ENCODE measurements at regions not wholly inside any gene's neighbourhood (a gene's known extent, or its start where the extent isn't known, plus 50 kb on each side); places are given as distances from the start of the nearest gene placed in this dataset.

DNA sequence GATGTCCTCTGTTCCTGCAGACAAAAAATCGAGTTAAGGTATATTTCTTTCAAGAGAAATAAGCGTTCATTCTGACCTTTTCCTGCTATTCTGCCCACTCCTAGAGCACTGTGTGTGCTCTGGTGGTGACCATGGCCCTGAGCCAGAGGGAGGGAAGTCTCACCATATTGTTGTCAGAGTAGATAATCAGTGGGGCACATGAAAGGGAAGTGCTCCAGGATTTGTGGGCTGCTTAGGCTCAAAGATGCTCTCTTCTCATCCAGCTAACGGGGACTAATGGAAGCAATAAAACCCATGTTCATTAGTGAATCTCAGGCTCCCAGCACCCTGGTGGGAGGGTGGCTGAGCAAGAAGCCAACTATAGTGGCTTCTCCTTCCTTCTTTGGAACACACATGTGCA lies 70.7 kb upstream of the EOMES start:
- intact Hi-C loops (cut with DNase I, micrococcal nuclease), result no loop called here
- no peak overlapping the region for H3K27ac ChIP-seq (ENCODE audit: low read depth in 1 of 2, low read length in 2 of 2)
- no peaks in the 10 kb centered on the region for H3K36me3 ChIP-seq (ENCODE audit: insufficient read depth, low read length)
- Mint-ChIP-seq H3K36me3 (ENCODE audit: low read depth) (no peaks in the 10 kb centered on the region), H3K27ac (no peak overlapping the region), H3K9me3 (no peaks in the 10 kb centered on the region), H3K4me1 (ENCODE audit: low read depth) (peaks cover 13% of the 10 kb centered on the region), H3K27me3 (no peaks in the 10 kb centered on the region), H3K4me3 (no peak overlapping the region)
- no peaks in the 10 kb centered on the region for H3K4me1 ChIP-seq (ENCODE audit: insufficient read depth, low read length)
- TF ChIP-seq, protein P1, sequence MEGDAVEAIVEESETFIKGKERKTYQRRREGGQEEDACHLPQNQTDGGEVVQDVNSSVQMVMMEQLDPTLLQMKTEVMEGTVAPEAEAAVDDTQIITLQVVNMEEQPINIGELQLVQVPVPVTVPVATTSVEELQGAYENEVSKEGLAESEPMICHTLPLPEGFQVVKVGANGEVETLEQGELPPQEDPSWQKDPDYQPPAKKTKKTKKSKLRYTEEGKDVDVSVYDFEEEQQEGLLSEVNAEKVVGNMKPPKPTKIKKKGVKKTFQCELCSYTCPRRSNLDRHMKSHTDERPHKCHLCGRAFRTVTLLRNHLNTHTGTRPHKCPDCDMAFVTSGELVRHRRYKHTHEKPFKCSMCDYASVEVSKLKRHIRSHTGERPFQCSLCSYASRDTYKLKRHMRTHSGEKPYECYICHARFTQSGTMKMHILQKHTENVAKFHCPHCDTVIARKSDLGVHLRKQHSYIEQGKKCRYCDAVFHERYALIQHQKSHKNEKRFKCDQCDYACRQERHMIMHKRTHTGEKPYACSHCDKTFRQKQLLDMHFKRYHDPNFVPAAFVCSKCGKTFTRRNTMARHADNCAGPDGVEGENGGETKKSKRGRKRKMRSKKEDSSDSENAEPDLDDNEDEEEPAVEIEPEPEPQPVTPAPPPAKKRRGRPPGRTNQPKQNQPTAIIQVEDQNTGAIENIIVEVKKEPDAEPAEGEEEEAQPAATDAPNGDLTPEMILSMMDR (IDR thresholded peaks at IDR 0.05), result no peak
- POLR2A ChIA-PET, result no interaction called here
- no peaks in the 10 kb centered on the region for H3K27me3 ChIP-seq (ENCODE audit: control insufficient read depth in 1 of 2, insufficient read depth in 2 of 2, low read length in 2 of 2)
- DNase-seq (no peak), ATAC-seq (ENCODE audit: poor library complexity) (no peak)
- no peaks in the 10 kb centered on the region for H3K9me3 ChIP-seq (ENCODE audit: control insufficient read depth in 1 of 2, insufficient read depth in 1 of 2, low read length in 2 of 2)
- no peak overlapping the region for H3K4me3 ChIP-seq (ENCODE audit: low read length)
- CTCF ChIA-PET, result no interaction called here

DNA sequence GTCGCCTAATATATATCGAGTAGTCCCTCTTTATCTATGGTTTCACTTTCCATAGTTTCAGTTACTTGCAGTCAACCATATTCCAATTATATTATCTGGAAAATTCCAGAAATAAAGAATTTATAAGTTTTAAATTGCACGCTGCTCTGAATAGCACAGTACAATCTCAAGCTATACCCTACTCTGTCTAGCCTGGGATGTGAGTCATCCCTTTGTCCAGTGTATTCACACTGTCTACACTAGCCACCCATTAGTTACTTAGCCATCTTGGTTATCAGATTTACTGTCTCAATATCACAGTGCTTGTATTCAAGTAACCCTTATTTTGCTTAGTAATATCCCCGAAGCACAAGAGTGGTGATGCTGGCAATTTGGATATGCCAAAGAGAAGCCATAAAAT lies 72.1 kb upstream of the EOMES start:
- Histone ChIP-seq H3K27me3 (ENCODE audit: control insufficient read depth in 1 of 2, insufficient read depth in 2 of 2, low read length in 2 of 2) (no peaks in the 10 kb centered on the region), H3K4me1 (ENCODE audit: insufficient read depth, low read length) (no peaks in the 10 kb centered on the region), H3K4me3 (ENCODE audit: low read length) (no peak overlapping the region), H3K9me3 (ENCODE audit: control insufficient read depth in 1 of 2, insufficient read depth in 1 of 2, low read length in 2 of 2) (no peaks in the 10 kb centered on the region), H3K27ac (ENCODE audit: low read depth in 1 of 2, low read length in 2 of 2) (no peak overlapping the region), H3K36me3 (ENCODE audit: insufficient read depth, low read length) (no peaks in the 10 kb centered on the region)
- POLR2A ChIA-PET, result no interaction called here
- peaks cover 13% of the 10 kb centered on the region for H3K4me1 Mint-ChIP-seq (ENCODE audit: low read depth)
- no peak for DNase-seq
- no peak overlapping the region for H3K4me3 Mint-ChIP-seq
- TF ChIP-seq, protein P1 (IDR thresholded peaks at IDR 0.05), result no peak
- H3K27ac Mint-ChIP-seq, result no peak overlapping the region
- no peaks in the 10 kb centered on the region for H3K36me3 Mint-ChIP-seq (ENCODE audit: low read depth)
- no peaks in the 10 kb centered on the region for H3K27me3 Mint-ChIP-seq
- ATAC-seq (ENCODE audit: poor library complexity), result no peak
- intact Hi-C loops (cut with DNase I, micrococcal nuclease), result no loop called here
- H3K9me3 Mint-ChIP-seq, result no peaks in the 10 kb centered on the region
- CTCF ChIA-PET, result no interaction called here

DNA sequence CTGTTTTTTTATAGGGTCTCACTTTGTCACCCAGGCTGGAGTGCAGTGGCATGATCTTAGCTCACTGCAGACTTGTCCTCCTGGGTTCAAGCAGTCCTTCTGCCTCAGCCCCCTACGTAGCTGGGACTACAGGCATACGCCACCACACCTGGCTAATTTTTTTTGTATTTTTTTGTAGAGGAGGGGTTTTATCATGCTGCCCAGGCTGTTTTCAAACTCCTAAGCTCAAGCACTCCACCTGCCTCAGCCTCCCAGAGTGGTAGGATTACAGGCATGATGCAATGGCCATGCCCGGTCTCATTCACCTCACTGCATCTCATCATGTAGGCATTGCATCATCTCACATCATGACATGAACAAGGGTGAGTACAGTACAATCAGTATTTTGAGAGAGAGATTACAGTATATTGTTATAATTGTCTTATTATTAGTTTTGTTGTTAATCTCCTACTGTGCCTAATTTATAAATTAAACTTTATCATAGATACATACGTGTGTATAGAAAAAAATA lies 74.3 kb upstream of the EOMES start:
- no peak overlapping the region for H3K27ac ChIP-seq (ENCODE audit: low read depth in 1 of 2, low read length in 2 of 2)
- H3K4me3 ChIP-seq (ENCODE audit: low read length), result no peak overlapping the region
- no peak overlapping the region for H3K27ac Mint-ChIP-seq
- no peaks in the 10 kb centered on the region for H3K36me3 ChIP-seq (ENCODE audit: insufficient read depth, low read length)
- H3K27me3 Mint-ChIP-seq, result no peaks in the 10 kb centered on the region
- no peak for ATAC-seq (ENCODE audit: poor library complexity)
- intact Hi-C loops (cut with DNase I, micrococcal nuclease), result no loop called here
- no peaks in the 10 kb centered on the region for H3K9me3 ChIP-seq (ENCODE audit: control insufficient read depth in 1 of 2, insufficient read depth in 1 of 2, low read length in 2 of 2)
- no peak overlapping the region for H3K4me3 Mint-ChIP-seq
- H3K4me1 Mint-ChIP-seq (ENCODE audit: low read depth), result peaks cover 13% of the 10 kb centered on the region
- ChIA-PET CTCF (no interaction called here), POLR2A (no interaction called here)
- no peaks in the 10 kb centered on the region for H3K27me3 ChIP-seq (ENCODE audit: control insufficient read depth in 1 of 2, insufficient read depth in 2 of 2, low read length in 2 of 2)
- no peaks in the 10 kb centered on the region for H3K4me1 ChIP-seq (ENCODE audit: insufficient read depth, low read length)
- H3K36me3 Mint-ChIP-seq (ENCODE audit: low read depth), result no peaks in the 10 kb centered on the region
- H3K9me3 Mint-ChIP-seq, result no peaks in the 10 kb centered on the region
- TF ChIP-seq, protein P1 (IDR thresholded peaks at IDR 0.05), result no peak
- DNase-seq, result no peak
